NCI-H345 treated with DMSO at 0.1 percent for 48 hours (cell line): ENCODE measurements at regions not wholly inside any gene's neighbourhood (a gene's known extent, or its start where the extent isn't known, plus 50 kb on each side); places are given as distances from the start of the nearest gene placed in this dataset.
A peak's percentile ranks its signal among the peaks of the same experiment; 100 is the strongest.
"Not testable (repeated sequence)": the region's sequence is repeated elsewhere in the genome, so short reads cannot be mapped to it uniquely, and the experiment has no call there.

Experiments
- DNase-seq: peaks from one replicate; lab custom pipeline; 2025; ENCODE audit not compliant: unreplicated experiment; lab: John Stamatoyannopoulos, UW

- no peak for DNase-seq
Observed at GRCh38 chr12:62138527-62138926, 121.7 kb upstream of the USP15 start.

- DNase-seq = no peak
Observed at GRCh38 chr12:62146318-62146717, 113.9 kb upstream of the USP15 start.

- no peak for DNase-seq
Observed at GRCh38 chr12:62158013-62158412, 102.2 kb upstream of the USP15 start.

GRCh38 chr12:62158461-62159360 is 101.5 kb upstream of the USP15 start:
- no peak for DNase-seq

GRCh38 chr12:62162214-62162613 is 98.0 kb upstream of the USP15 start:
- no peak for DNase-seq

- no peak for DNase-seq
Observed at GRCh38 chr12:62163368-62163767, 96.8 kb upstream of the USP15 start.

- DNase-seq = no peak
Observed at GRCh38 chr12:62164036-62164435, 96.2 kb upstream of the USP15 start.

GRCh38 chr12:62166525-62166924 is 93.7 kb upstream of the USP15 start:
- no peak for DNase-seq

GRCh38 chr12:62168411-62168810 is 91.8 kb upstream of the USP15 start:
- no peak for DNase-seq

- no peak for DNase-seq
Observed at GRCh38 chr12:62170241-62170640, 90.0 kb upstream of the USP15 start.

- DNase-seq = no peak
Observed at GRCh38 chr12:62190689-62191490, 69.3 kb upstream of the USP15 start.

GRCh38 chr12:62191491-62192179 is 68.6 kb upstream of the USP15 start:
- DNase-seq = peak; percentile 18

- peak; percentile 91 for DNase-seq
Observed at GRCh38 chr12:62192180-62192902, 67.9 kb upstream of the USP15 start.

GRCh38 chr12:62192903-62193250 is 67.3 kb upstream of the USP15 start:
- DNase-seq = no peak

- DNase-seq = no peak
Observed at GRCh38 chr12:62194031-62194430, 66.2 kb upstream of the USP15 start.

GRCh38 chr12:62194616-62195015 is 65.6 kb upstream of the USP15 start:
- DNase-seq = no peak

- no peak for DNase-seq
Observed at GRCh38 chr12:62196146-62196545, 64.1 kb upstream of the USP15 start.

GRCh38 chr12:62202861-62203260 is 57.3 kb upstream of the USP15 start:
- not testable (repeated sequence) for DNase-seq

GRCh38 chr12:62205346-62205745 is 54.9 kb upstream of the USP15 start:
- no peak for DNase-seq

- no peak for DNase-seq
Observed at GRCh38 chr12:62207248-62207647, 53.0 kb upstream of the USP15 start.
